ENCODE measurements at regions not wholly inside any gene's neighbourhood (a gene's known extent, or its start where the extent isn't known, plus 50 kb on each side); places are given as distances from the start of the nearest gene placed in this dataset.

DNA sequence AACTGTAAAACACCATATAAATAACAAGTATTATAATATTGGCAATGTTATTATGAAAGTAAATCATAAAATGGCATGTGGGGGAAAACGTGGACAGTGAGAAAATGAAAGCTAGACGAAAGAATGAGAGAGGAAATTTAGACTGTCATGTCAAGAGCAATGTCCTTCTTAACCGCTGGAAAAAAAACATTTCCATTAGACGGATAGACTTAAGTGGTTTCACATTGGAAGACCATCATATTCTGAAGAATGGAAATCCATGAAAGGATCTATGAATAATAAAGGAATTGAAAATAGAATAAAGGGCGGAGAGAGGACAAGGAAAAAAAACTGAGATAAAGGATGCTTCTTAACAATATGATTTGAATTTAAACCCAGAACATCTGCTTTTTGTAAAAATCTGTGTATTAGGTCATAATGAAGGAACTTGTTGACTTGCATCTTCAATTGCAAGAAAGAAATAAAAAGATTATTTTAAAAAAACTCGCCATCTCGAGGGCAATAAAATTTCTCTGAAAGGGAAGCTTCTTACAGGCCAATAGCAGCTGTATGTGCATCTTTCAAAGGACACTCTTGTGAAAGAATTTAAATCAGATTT, 90.6 kb downstream of the SPRY2 start:
- peaks cover 2% of the 10 kb centered on the region for H3K9me3 Mint-ChIP-seq
- TF ChIP-seq, protein P1, sequence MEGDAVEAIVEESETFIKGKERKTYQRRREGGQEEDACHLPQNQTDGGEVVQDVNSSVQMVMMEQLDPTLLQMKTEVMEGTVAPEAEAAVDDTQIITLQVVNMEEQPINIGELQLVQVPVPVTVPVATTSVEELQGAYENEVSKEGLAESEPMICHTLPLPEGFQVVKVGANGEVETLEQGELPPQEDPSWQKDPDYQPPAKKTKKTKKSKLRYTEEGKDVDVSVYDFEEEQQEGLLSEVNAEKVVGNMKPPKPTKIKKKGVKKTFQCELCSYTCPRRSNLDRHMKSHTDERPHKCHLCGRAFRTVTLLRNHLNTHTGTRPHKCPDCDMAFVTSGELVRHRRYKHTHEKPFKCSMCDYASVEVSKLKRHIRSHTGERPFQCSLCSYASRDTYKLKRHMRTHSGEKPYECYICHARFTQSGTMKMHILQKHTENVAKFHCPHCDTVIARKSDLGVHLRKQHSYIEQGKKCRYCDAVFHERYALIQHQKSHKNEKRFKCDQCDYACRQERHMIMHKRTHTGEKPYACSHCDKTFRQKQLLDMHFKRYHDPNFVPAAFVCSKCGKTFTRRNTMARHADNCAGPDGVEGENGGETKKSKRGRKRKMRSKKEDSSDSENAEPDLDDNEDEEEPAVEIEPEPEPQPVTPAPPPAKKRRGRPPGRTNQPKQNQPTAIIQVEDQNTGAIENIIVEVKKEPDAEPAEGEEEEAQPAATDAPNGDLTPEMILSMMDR (conservative IDR thresholded peaks at IDR 0.05) = no peak
- Histone ChIP-seq H3K27me3 (ENCODE audit: control insufficient read depth, insufficient read depth, low read length, poor library complexity, severe bottlenecking) (no peaks in the 10 kb centered on the region), H3K36me3 (ENCODE audit: control insufficient read depth, insufficient read depth, low read length) (no peaks in the 10 kb centered on the region), H3K27ac (ENCODE audit: low read depth, low read length) (no peak overlapping the region), H3K4me3 (ENCODE audit: low read length) (no peak overlapping the region), H3K9me3 (ENCODE audit: control insufficient read depth, low read length) (no peaks in the 10 kb centered on the region), H3K4me1 (ENCODE audit: control insufficient read depth, insufficient read depth, low read length) (no peaks in the 10 kb centered on the region), H3K9ac (ENCODE audit: extremely low read depth, low read length, poor library complexity, severe bottlenecking) (no peak overlapping the region)
- no peaks in the 10 kb centered on the region for H3K4me1 Mint-ChIP-seq
- H3K4me3 Mint-ChIP-seq = no peak overlapping the region
- no peaks in the 10 kb centered on the region for H3K27me3 Mint-ChIP-seq (ENCODE audit: insufficient read depth)
- no peak overlapping the region for H3K27ac Mint-ChIP-seq
- WGBS, 2 experiments (ENCODE audit: insufficient coverage in 1 of 2, insufficient read length in 1 of 2) = 94 to 95% methylated on average over 7 of the region's 7 CpGs
- no peaks in the 10 kb centered on the region for H3K36me3 Mint-ChIP-seq (ENCODE audit: low read depth)
- no peak for DNase-seq

- Mint-ChIP-seq H3K27ac (no peak overlapping the region), H3K4me3 (no peak overlapping the region), H3K9me3 (peaks cover 2% of the 10 kb centered on the region), H3K4me1 (no peaks in the 10 kb centered on the region), H3K27me3 (ENCODE audit: insufficient read depth) (no peaks in the 10 kb centered on the region), H3K36me3 (ENCODE audit: low read depth) (no peaks in the 10 kb centered on the region)
- H3K9ac ChIP-seq (ENCODE audit: extremely low read depth, low read length, poor library complexity, severe bottlenecking) = no peak overlapping the region
- no peak overlapping the region for H3K27ac ChIP-seq (ENCODE audit: low read depth, low read length)
- no CpG with 5 or more reads among the region's 1 CpG for WGBS, 2 experiments (ENCODE audit: insufficient coverage in 1 of 2, insufficient read length in 1 of 2)
- H3K27me3 ChIP-seq (ENCODE audit: control insufficient read depth, insufficient read depth, low read length, poor library complexity, severe bottlenecking) = no peaks in the 10 kb centered on the region
- no peak overlapping the region for H3K4me3 ChIP-seq (ENCODE audit: low read length)
- TF ChIP-seq, protein P1 (conservative IDR thresholded peaks at IDR 0.05) = no peak
- no peaks in the 10 kb centered on the region for H3K9me3 ChIP-seq (ENCODE audit: control insufficient read depth, low read length)
- no peaks in the 10 kb centered on the region for H3K36me3 ChIP-seq (ENCODE audit: control insufficient read depth, insufficient read depth, low read length)
- DNase-seq = no peak
- H3K4me1 ChIP-seq (ENCODE audit: control insufficient read depth, insufficient read depth, low read length) = no peaks in the 10 kb centered on the region
These were observed 91.3 kb downstream of the SPRY2 start for GRCh38 chr13:80249516-80250212.

DNA sequence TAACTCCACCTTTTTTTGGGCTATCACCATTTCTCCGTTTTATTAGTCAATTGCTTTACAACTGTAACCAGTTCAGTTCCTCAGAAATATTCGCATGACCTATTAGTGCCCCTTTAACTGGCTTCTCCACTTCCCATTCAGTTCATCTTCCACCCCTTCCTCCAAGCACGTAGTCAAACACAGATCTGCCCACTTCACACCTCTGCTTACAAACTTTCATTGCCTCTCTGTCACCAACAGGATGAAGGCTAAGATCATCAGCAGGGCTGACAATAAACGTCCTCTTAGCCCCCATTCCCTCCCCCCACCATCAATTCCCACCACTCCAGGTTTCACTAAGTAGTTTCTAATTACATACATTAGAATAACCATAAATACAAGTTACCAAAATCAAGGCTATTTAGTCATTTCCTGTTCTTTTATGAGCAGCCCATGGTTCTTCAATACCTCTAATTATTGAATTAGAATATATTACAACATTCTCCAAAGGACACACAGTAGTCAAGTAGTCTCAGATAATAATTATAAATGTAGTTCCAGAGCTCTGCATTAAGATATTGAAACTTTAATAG, 95.7 kb downstream of the SPRY2 start:
- peaks cover 5% of the 10 kb centered on the region for H3K4me1 Mint-ChIP-seq
- peaks cover 2% of the 10 kb centered on the region for H3K9me3 Mint-ChIP-seq
- no peaks in the 10 kb centered on the region for H3K36me3 ChIP-seq (ENCODE audit: control insufficient read depth, insufficient read depth, low read length)
- TF ChIP-seq, protein P1 (conservative IDR thresholded peaks at IDR 0.05) = no peak
- H3K4me3 ChIP-seq (ENCODE audit: low read length) = no peak overlapping the region
- no peak overlapping the region for H3K9ac ChIP-seq (ENCODE audit: extremely low read depth, low read length, poor library complexity, severe bottlenecking)
- H3K36me3 Mint-ChIP-seq (ENCODE audit: low read depth) = no peaks in the 10 kb centered on the region
- H3K27ac ChIP-seq (ENCODE audit: low read depth, low read length) = no peak overlapping the region
- no peaks in the 10 kb centered on the region for H3K9me3 ChIP-seq (ENCODE audit: control insufficient read depth, low read length)
- H3K27ac Mint-ChIP-seq = no peak overlapping the region
- H3K4me3 Mint-ChIP-seq = no peak overlapping the region
- 64 to 88% methylated on average over 4 of the region's 4 CpGs for WGBS, 2 experiments (ENCODE audit: insufficient coverage in 1 of 2, insufficient read length in 1 of 2)
- H3K4me1 ChIP-seq (ENCODE audit: control insufficient read depth, insufficient read depth, low read length) = peaks cover 4% of the 10 kb centered on the region
- H3K27me3 Mint-ChIP-seq (ENCODE audit: insufficient read depth) = no peaks in the 10 kb centered on the region
- no peak for DNase-seq
- no peaks in the 10 kb centered on the region for H3K27me3 ChIP-seq (ENCODE audit: control insufficient read depth, insufficient read depth, low read length, poor library complexity, severe bottlenecking)
